ENCODE measurements at regions not wholly inside any gene's neighbourhood (a gene's known extent, or its start where the extent isn't known, plus 50 kb on each side); places are given as distances from the start of the nearest gene placed in this dataset.

DNA sequence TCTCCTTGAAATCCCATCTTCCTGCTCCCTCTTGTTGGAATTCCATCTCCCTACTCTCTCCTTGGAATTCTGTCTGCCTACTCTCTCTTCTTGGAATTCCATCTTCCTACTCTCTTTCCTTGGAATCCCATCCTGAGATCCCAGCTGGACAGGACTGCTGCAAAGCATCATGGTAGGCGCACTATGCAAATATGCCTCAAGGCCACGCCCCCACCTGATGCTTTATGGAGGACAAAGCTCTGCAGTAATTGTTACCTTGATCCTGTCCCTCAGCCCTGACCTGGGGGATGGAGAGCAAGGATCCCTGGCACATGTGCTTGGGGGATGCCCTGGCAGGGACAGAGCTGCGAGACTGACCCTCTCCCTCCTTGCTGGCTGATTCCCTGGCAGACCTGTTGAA is 185.6 kb downstream of the TBX5 start:
- TF ChIP-seq POLR2A (IDR thresholded peaks at IDR 0.05; ENCODE audit: low read length) (no peak), GATA1 (IDR thresholded peaks at IDR 0.05; ENCODE audit: low read depth, low read length) (no peak)
